OCI-LY7 (cell line): ENCODE measurements at regions not wholly inside any gene's neighbourhood (a gene's known extent, or its start where the extent isn't known, plus 50 kb on each side); places are given as distances from the start of the nearest gene placed in this dataset.

Source experiments
- BruUV-seq: library from RNA; stranded (reverse); fragments of 400-500 nt; replicated peaks from 2 replicates; lab custom pipeline; 2021; lab: Mats Ljungman, UMichigan
- CTCF ChIA-PET: fragments of 300-600 bp; sonication (Branson Sonifier 250); formaldehyde crosslinking; loops from one replicate; lab custom pipeline; 2022; ENCODE audit warnings: antibody characterized with exemption; ENCODE audit not compliant: unreplicated experiment; lab: Charles Lee
- POLR2A ChIA-PET: fragments of 300-600 bp; sonication (Branson Sonifier 250); formaldehyde crosslinking; loops from one replicate; lab custom pipeline; 2022; ENCODE audit warnings: antibody characterized with exemption; lab: Charles Lee
- DNase-seq: peaks from one replicate; pipeline ENCODE4 v3.0.0-alpha.2; 2015; ENCODE audit warnings: low spot score
- H2AFZ ChIP-seq: fragments of 200-600 bp; sonication (generic), shearing (Covaris generic); 2 replicates; pipeline ENCODE4 v1.6.1; 2014; ENCODE audit warnings: mild to moderate bottlenecking, antibody characterized with exemption, low read length, moderate library complexity
- H3K27ac ChIP-seq: fragments of 200-600 bp; sonication (generic); 2 replicates; pipeline ENCODE4 v1.5.1; 2014; ENCODE audit warnings: mixed run types, low read depth, mild to moderate bottlenecking, moderate library complexity, low read length, inconsistent platforms; ENCODE audit not compliant: poor library complexity, severe bottlenecking
- H3K36me3 ChIP-seq: fragments of 200-600 bp; sonication (generic); 2 replicates; pipeline ENCODE4 v1.6.1; 2014; ENCODE audit warnings: mild to moderate bottlenecking, antibody characterized with exemption, low read length, moderate library complexity, mixed read lengths; ENCODE audit not compliant: insufficient read depth
- H3K4me1 ChIP-seq: fragments of 200-600 bp; sonication (generic); 2 replicates; pipeline ENCODE4 v1.5.1; 2014; ENCODE audit warnings: mild to moderate bottlenecking, low read length; ENCODE audit not compliant: insufficient read depth, poor library complexity, severe bottlenecking
- H3K4me2 ChIP-seq: fragments of 200-600 bp; sonication (generic); 2 replicates; pipeline ENCODE4 v1.6.1; 2014; ENCODE audit warnings: mild to moderate bottlenecking, low read length
- H3K4me3 ChIP-seq: fragments of 200-600 bp; sonication (generic); 2 replicates; pipeline ENCODE4 v1.5.1; 2014; ENCODE audit warnings: mild to moderate bottlenecking, low read depth, low read length; ENCODE audit not compliant: poor library complexity, severe bottlenecking
- H3K79me2 ChIP-seq: fragments of 200-600 bp; sonication (generic); 2 replicates; pipeline ENCODE4 v1.6.1; 2016; ENCODE audit warnings: low read depth, mild to moderate bottlenecking, low read length, moderate library complexity, mixed read lengths; ENCODE audit not compliant: insufficient read depth
- H3K9me2 ChIP-seq: fragments of 200-600 bp; sonication (generic); 2 replicates; pipeline ENCODE4 v1.6.1; 2016; ENCODE audit warnings: mild to moderate bottlenecking, low read length, mixed read lengths; ENCODE audit not compliant: insufficient read depth
- H3K9me3 ChIP-seq: fragments of 200-600 bp; sonication (generic); 2 replicates; pipeline ENCODE4 v1.6.1; 2014; ENCODE audit warnings: mild to moderate bottlenecking, mixed run types, low read length, mixed read lengths
- H4K20me1 ChIP-seq: fragments of 200-600 bp; sonication (generic); 2 replicates; pipeline ENCODE4 v1.6.1; 2014; ENCODE audit warnings: mild to moderate bottlenecking, antibody characterized with exemption, low read length, moderate library complexity, mixed read lengths; ENCODE audit not compliant: insufficient read depth
- EZH2phosphoT487 ChIP-seq: fragments of 200-600 bp; sonication (generic); IDR thresholded peaks from 2 replicates; pipeline ENCODE4 v1.6.1; 2018; ENCODE audit warnings: low read depth, borderline replicate concordance, mild to moderate bottlenecking, mixed run types, antibody characterized with exemption, low read length, moderate library complexity, mixed read lengths
- intact Hi-C: fragments of 100-400 bp; cut with micrococcal nuclease; formaldehyde crosslinking; loops from one replicate; pipeline ENCODE4 v1.10.0; 2022; ENCODE audit not compliant: unreplicated experiment
- TF ChIP-seq, protein P1 (sequence below): fragments of 200-600 bp; sonication (generic); conservative IDR thresholded peaks from 2 replicates; pipeline ENCODE4 v1.5.1; 2014; ENCODE audit warnings: mild to moderate bottlenecking, antibody characterized with exemption, low read length, moderate library complexity, mixed read lengths

DNA sequence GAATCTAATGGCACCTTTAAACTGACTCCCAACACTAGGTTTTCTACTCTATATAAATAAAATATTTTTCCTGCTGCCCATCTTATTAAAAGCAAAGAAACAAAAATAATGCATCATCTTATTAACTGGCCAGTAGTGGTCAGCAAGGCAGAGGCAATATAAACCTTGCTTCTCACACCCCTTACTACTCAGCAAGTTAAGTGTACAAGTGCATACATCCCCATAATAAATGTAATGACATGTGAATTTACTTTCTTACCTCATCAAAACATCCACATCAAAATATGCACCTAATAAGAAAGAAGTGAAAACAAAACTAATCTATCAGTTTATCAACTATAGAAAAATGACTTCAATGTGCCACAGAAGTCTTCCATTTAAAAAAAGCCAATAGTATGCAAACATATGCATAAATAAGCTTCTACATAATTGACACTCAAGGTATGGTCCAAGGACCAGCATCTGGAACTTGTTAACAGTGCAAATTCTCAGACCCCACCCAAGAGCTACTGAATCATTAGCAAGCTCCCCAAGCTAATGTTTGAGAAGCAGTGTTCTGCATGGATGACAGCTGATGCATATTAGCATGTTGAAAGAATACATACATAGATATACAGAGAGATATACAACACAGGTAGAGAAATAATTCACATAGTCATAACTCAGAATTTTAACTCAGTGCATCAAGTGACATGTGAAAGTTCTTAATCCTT lies 182.7 kb downstream of the C7orf25 start:
- no peaks in the 10 kb centered on the region for H3K4me1 ChIP-seq
- no peak overlapping the region for H3K4me3 ChIP-seq
- no peaks in the 10 kb centered on the region for H3K36me3 ChIP-seq
- no TSS peak for BruUV-seq
- ChIA-PET POLR2A (interaction anchor here (0.8 kb wide), 1 partner anchor 149 kb away, joined by 3 read pairs; no protein-coding TSS in a partner anchor), CTCF (no interaction called here)
- H3K79me2 ChIP-seq = no peaks in the 10 kb centered on the region
- H3K9me2 ChIP-seq = no peaks in the 10 kb centered on the region
- intact Hi-C loops = no loop called here
- no peak for DNase-seq
- H3K27ac ChIP-seq = no peak overlapping the region
- TF ChIP-seq, protein P1, sequence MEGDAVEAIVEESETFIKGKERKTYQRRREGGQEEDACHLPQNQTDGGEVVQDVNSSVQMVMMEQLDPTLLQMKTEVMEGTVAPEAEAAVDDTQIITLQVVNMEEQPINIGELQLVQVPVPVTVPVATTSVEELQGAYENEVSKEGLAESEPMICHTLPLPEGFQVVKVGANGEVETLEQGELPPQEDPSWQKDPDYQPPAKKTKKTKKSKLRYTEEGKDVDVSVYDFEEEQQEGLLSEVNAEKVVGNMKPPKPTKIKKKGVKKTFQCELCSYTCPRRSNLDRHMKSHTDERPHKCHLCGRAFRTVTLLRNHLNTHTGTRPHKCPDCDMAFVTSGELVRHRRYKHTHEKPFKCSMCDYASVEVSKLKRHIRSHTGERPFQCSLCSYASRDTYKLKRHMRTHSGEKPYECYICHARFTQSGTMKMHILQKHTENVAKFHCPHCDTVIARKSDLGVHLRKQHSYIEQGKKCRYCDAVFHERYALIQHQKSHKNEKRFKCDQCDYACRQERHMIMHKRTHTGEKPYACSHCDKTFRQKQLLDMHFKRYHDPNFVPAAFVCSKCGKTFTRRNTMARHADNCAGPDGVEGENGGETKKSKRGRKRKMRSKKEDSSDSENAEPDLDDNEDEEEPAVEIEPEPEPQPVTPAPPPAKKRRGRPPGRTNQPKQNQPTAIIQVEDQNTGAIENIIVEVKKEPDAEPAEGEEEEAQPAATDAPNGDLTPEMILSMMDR = no peak
- TF ChIP-seq EZH2phosphoT487 = no peak
- H4K20me1 ChIP-seq = no peaks in the 10 kb centered on the region
- H2AFZ ChIP-seq = no peak overlapping the region
- no peaks in the 10 kb centered on the region for H3K9me3 ChIP-seq
- H3K4me2 ChIP-seq = no peak overlapping the region

DNA sequence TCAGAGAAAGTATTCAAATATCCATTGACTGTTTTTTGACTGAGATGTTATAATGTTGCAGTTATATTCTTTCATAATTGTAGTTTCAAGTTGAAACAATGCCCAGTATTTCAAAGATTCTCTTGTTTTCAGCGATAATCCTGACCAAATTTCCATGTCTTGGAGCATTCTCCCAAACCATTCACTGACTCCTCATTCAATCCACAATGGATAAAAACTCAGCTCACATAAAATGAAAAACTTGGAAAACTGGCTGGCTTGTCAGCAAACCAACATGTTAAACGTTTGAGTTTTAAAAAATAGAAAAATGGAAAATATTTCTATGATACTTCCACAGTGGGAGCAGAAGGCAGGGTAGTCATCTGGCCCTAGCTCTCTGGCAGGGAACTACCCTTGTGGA lies 184.4 kb downstream of the C7orf25 start:
- Histone ChIP-seq H3K79me2 (no peaks in the 10 kb centered on the region), H3K4me1 (no peaks in the 10 kb centered on the region), H4K20me1 (no peaks in the 10 kb centered on the region), H3K4me2 (no peak overlapping the region), H3K9me3 (no peaks in the 10 kb centered on the region), H3K36me3 (no peaks in the 10 kb centered on the region), H3K9me2 (no peaks in the 10 kb centered on the region), H2AFZ (no peak overlapping the region), H3K4me3 (no peak overlapping the region), H3K27ac (no peak overlapping the region)
- intact Hi-C loops = no loop called here
- CTCF ChIA-PET = no interaction called here
- POLR2A ChIA-PET = no interaction called here
- TF ChIP-seq, protein P1 = no peak
- no peak for TF ChIP-seq EZH2phosphoT487
- DNase-seq = no peak
- no TSS peak for BruUV-seq

DNA sequence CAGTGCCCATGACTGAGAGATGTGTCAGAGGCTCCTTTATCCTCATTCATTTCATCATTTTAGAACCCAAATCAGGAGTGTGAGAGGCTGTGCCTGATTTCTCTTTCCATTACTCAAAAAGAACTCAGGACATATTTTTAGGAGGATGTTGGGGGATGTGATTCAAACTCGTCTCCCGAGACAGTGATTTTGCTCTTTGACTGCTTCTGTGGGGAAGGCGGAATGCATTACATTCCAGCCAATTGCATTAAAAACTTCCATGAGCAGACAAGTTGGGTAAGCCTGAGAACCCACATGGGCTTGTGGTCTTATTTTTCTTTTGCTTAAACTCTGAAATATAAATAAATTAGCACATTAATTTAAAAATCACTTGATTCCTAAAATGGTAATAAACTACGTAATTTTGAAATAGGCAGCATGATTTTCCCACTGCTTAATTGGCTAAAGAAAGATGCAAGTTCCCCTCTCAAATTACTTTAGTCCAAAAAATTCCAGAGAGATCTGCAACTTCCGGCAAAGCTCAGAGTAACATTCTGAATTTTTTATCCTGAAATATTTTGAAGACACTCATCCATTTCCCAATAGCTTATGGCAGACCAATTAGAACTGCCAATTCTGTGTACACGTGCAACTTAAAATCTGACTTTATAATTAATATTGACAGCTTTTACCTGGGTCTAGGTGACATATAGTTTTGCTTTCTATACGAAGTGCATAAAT lies 185.6 kb downstream of the C7orf25 start:
- Histone ChIP-seq H4K20me1 (no peaks in the 10 kb centered on the region), H3K79me2 (no peaks in the 10 kb centered on the region), H3K36me3 (no peaks in the 10 kb centered on the region), H3K9me3 (no peaks in the 10 kb centered on the region), H3K4me3 (no peak overlapping the region), H2AFZ (no peak overlapping the region), H3K9me2 (no peaks in the 10 kb centered on the region), H3K27ac (no peak overlapping the region), H3K4me2 (no peak overlapping the region), H3K4me1 (no peaks in the 10 kb centered on the region)
- intact Hi-C loops = no loop called here
- no peak for DNase-seq
- no peak for TF ChIP-seq EZH2phosphoT487
- TF ChIP-seq, protein P1 = no peak
- BruUV-seq = no TSS peak
- CTCF ChIA-PET = no interaction called here
- POLR2A ChIA-PET = interaction anchor here (0.6 kb wide), 1 partner anchor 508 kb away, joined by 4 read pairs; no protein-coding TSS in a partner anchor
